ENCODE measurements at regions not wholly inside any gene's neighbourhood (a gene's known extent, or its start where the extent isn't known, plus 50 kb on each side); places are given as distances from the start of the nearest gene placed in this dataset.

- H3K27me3 Mint-ChIP-seq: peaks cover 32 to 39% of the 10 kb centered on the region in 2 donors
- no peaks in the 10 kb centered on the region for H3K36me3 Mint-ChIP-seq (ENCODE audit: insufficient read depth)
- H3K4me3 Mint-ChIP-seq: peak overlapping the region in 1 of 2 donors; percentile 38
- H3K9me3 Mint-ChIP-seq: no peaks in the 10 kb centered on the region
- H3K27ac Mint-ChIP-seq: no peak overlapping the region
- peak; percentile 68 for ATAC-seq (replicated peaks)
- DNase-seq: peak; percentile 59 to 69 (median 60)
- peaks cover 0 to 4% of the 10 kb centered on the region in 2 donors for H3K4me1 Mint-ChIP-seq (ENCODE audit: low read depth in 2 of 2)
These were observed 496.4 kb downstream of the BUD13 start for GRCh38 chr11:116276051-116277044.

DNA sequence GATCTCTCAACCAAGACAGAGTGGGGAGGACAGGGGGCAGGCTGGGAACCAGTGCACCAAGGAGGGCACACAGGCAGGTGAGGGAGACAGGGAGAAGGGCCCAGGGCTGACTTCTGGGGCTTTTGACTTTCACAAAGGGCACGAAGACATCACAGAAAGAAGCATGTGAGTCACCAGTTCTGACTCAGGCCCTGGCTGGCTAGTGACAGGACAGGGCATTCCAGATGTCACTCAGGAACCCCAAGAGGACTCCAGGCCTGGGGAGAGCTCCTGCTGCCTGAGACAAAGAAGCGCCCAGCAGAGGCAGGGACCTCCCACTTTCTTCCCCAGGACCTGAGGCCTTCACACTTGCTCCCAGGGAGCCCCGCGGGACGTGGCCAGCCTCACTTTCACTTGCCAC is 497.2 kb downstream of the BUD13 start:
- Mint-ChIP-seq H3K4me1 (ENCODE audit: low read depth in 2 of 2) (peaks cover 0 to 4% of the 10 kb centered on the region in 2 donors), H3K9me3 (no peaks in the 10 kb centered on the region), H3K36me3 (ENCODE audit: insufficient read depth) (no peaks in the 10 kb centered on the region), H3K27me3 (peaks cover 32 to 39% of the 10 kb centered on the region in 2 donors), H3K27ac (peak overlapping the region in 1 of 2 donors; percentile 21), H3K4me3 (no peak overlapping the region)
- no peak for DNase-seq
- no peak for ATAC-seq (replicated peaks)

- H3K4me3 Mint-ChIP-seq: no peak overlapping the region
- no peak overlapping the region for H3K27ac Mint-ChIP-seq
- ATAC-seq (replicated peaks) (no peak), DNase-seq (no peak)
- no peaks in the 10 kb centered on the region for H3K36me3 Mint-ChIP-seq (ENCODE audit: insufficient read depth)
- no peaks in the 10 kb centered on the region for H3K9me3 Mint-ChIP-seq
- peaks cover 21 to 37% of the 10 kb centered on the region in 2 donors for H3K27me3 Mint-ChIP-seq
- peaks cover 0 to 4% of the 10 kb centered on the region in 2 donors for H3K4me1 Mint-ChIP-seq (ENCODE audit: low read depth in 2 of 2)
These were observed 498.3 kb downstream of the BUD13 start for GRCh38 chr11:116274521-116274920.

GRCh38 chr11:116272181-116272789 is 500.5 kb downstream of the BUD13 start:
- Mint-ChIP-seq H3K4me1 (ENCODE audit: low read depth in 2 of 2) (peaks cover 0 to 4% of the 10 kb centered on the region in 2 donors), H3K27me3 (peaks cover 6 to 17% of the 10 kb centered on the region in 2 donors)

GRCh38 chr11:116271479-116271878 is 501.3 kb downstream of the BUD13 start:
- no peaks in the 10 kb centered on the region for H3K36me3 Mint-ChIP-seq (ENCODE audit: insufficient read depth)
- no peak overlapping the region for H3K27ac Mint-ChIP-seq
- peaks cover 6 to 17% of the 10 kb centered on the region in 2 donors for H3K27me3 Mint-ChIP-seq
- peaks cover 0 to 4% of the 10 kb centered on the region in 2 donors for H3K4me1 Mint-ChIP-seq (ENCODE audit: low read depth in 2 of 2)
- no peaks in the 10 kb centered on the region for H3K9me3 Mint-ChIP-seq
- DNase-seq (no peak), ATAC-seq (replicated peaks) (no peak)
- no peak overlapping the region for H3K4me3 Mint-ChIP-seq

More at GRCh38 chr11:116272181-116272789, 500.5 kb downstream of the BUD13 start:
- ATAC-seq (replicated peaks) (no peak), DNase-seq (no peak)
- H3K9me3 Mint-ChIP-seq: no peaks in the 10 kb centered on the region
- H3K36me3 Mint-ChIP-seq (ENCODE audit: insufficient read depth): no peaks in the 10 kb centered on the region
- H3K4me3 Mint-ChIP-seq: no peak overlapping the region
- no peak overlapping the region for H3K27ac Mint-ChIP-seq

- Mint-ChIP-seq H3K36me3 (ENCODE audit: insufficient read depth) (peaks cover 3% of the 10 kb centered on the region), H3K4me3 (no peak overlapping the region), H3K27me3 (peaks cover 25 to 40% of the 10 kb centered on the region in 2 donors), H3K27ac (no peak overlapping the region), H3K9me3 (no peaks in the 10 kb centered on the region), H3K4me1 (ENCODE audit: low read depth in 2 of 2) (no peaks in the 10 kb centered on the region)
- ATAC-seq (replicated peaks): no peak
- no peak for DNase-seq
These were observed 505.6 kb downstream of the BUD13 start for GRCh38 chr11:116267146-116267545.

DNA sequence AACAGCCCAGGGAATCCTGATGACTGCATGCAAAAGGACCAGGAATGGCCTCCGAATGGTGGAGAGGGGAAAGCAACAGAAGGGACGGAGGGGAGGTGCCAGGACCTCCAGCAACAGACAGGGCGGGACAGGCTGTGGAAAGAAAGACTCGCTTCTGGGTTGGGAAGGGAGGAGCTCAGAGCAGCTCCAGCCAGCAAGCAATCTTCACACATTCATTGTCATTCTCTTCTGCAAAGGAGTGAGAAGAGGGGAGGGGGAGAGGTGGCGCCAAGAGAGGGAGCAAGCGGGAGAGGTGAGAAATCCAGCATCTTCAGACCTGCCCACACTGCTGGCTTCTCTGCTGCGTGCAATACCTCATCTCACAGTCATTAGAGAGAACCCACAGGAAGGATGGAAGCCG is 509.0 kb downstream of the BUD13 start:
- Mint-ChIP-seq H3K4me3 (no peak overlapping the region), H3K27me3 (peaks cover 37 to 66% of the 10 kb centered on the region in 2 donors), H3K36me3 (ENCODE audit: insufficient read depth) (peaks cover 3% of the 10 kb centered on the region), H3K27ac (no peak overlapping the region), H3K4me1 (ENCODE audit: low read depth in 2 of 2) (no peaks in the 10 kb centered on the region), H3K9me3 (no peaks in the 10 kb centered on the region)
- DNase-seq: no peak
- ATAC-seq (replicated peaks): no peak

DNA sequence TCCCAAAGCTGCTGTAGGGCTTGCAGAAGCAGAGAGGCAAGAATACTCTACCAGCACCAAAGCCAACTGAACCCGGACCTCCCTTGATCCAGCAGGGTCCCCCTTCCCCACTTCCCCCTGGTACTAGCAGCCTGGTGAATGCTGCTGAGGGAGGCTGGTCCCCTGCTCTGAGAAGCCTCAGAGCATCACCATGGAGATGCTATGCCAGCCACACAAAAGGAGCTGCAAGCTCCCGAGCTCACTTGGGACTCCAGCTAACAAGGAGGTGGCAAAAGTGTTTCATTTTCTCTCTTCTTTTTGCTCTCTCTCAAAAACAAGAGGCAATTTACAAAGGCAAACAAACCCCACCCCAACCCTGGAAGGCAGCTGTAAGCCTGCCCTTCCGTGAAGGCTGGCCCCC is 509.8 kb downstream of the BUD13 start:
- H3K27ac Mint-ChIP-seq: no peak overlapping the region
- ATAC-seq (replicated peaks) (no peak), DNase-seq (no peak)
- peaks cover 38 to 67% of the 10 kb centered on the region in 2 donors for H3K27me3 Mint-ChIP-seq
- H3K4me3 Mint-ChIP-seq: no peak overlapping the region
- H3K9me3 Mint-ChIP-seq: no peaks in the 10 kb centered on the region
- peaks cover 3% of the 10 kb centered on the region for H3K36me3 Mint-ChIP-seq (ENCODE audit: insufficient read depth)
- H3K4me1 Mint-ChIP-seq (ENCODE audit: low read depth in 2 of 2): no peaks in the 10 kb centered on the region

- Mint-ChIP-seq H3K36me3 (ENCODE audit: insufficient read depth) (peaks cover 3% of the 10 kb centered on the region), H3K27ac (no peak overlapping the region), H3K4me3 (no peak overlapping the region), H3K4me1 (ENCODE audit: low read depth in 2 of 2) (no peaks in the 10 kb centered on the region), H3K27me3 (peaks cover 43 to 73% of the 10 kb centered on the region in 2 donors), H3K9me3 (no peaks in the 10 kb centered on the region)
- DNase-seq: no peak
- no peak for ATAC-seq (replicated peaks)
These were observed 510.4 kb downstream of the BUD13 start for GRCh38 chr11:116262370-116262769.

GRCh38 chr11:116261606-116262005 is 511.2 kb downstream of the BUD13 start:
- no peak overlapping the region for H3K27ac Mint-ChIP-seq
- no peaks in the 10 kb centered on the region for H3K4me1 Mint-ChIP-seq (ENCODE audit: low read depth in 2 of 2)
- no peak overlapping the region for H3K4me3 Mint-ChIP-seq
- no peak for DNase-seq
- H3K36me3 Mint-ChIP-seq (ENCODE audit: insufficient read depth): peaks cover 3% of the 10 kb centered on the region
- no peaks in the 10 kb centered on the region for H3K9me3 Mint-ChIP-seq
- no peak for ATAC-seq (replicated peaks)
- H3K27me3 Mint-ChIP-seq: peaks cover 43 to 75% of the 10 kb centered on the region in 2 donors

GRCh38 chr11:116258821-116259220 is 514.0 kb downstream of the BUD13 start:
- H3K9me3 Mint-ChIP-seq: no peaks in the 10 kb centered on the region
- peaks cover 3% of the 10 kb centered on the region for H3K36me3 Mint-ChIP-seq (ENCODE audit: insufficient read depth)
- ATAC-seq (replicated peaks) (no peak), DNase-seq (no peak)
- no peak overlapping the region for H3K27ac Mint-ChIP-seq
- no peak overlapping the region for H3K4me3 Mint-ChIP-seq
- H3K4me1 Mint-ChIP-seq (ENCODE audit: low read depth in 2 of 2): no peaks in the 10 kb centered on the region
- H3K27me3 Mint-ChIP-seq: peaks cover 38 to 67% of the 10 kb centered on the region in 2 donors

DNA sequence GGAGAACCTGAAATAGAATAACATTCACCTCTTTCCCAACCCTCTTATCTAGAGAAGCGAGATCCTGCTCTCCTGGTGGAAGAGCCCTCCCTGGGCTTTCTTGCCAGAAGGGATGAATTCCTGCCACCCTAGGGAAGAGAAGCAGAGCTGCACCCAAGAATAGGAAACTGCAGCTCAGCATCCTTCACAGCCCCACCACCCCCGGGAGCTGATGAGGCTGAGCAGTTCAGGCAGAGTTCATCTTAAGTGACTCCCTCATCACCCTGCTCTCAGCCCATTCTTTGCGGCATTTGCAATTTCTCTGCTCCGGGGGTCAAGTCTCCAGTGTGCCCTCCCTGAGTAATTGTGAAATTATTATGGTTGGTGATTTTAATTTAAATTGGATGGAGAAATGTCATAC is 514.9 kb downstream of the BUD13 start:
- Mint-ChIP-seq H3K36me3 (ENCODE audit: insufficient read depth) (no peaks in the 10 kb centered on the region), H3K27ac (no peak overlapping the region), H3K4me1 (ENCODE audit: low read depth in 2 of 2) (no peaks in the 10 kb centered on the region), H3K4me3 (no peak overlapping the region), H3K27me3 (peaks cover 29 to 57% of the 10 kb centered on the region in 2 donors), H3K9me3 (no peaks in the 10 kb centered on the region)
- no peak for ATAC-seq (replicated peaks)
- DNase-seq: no peak

GRCh38 chr11:116257092-116257491 is 515.7 kb downstream of the BUD13 start:
- Mint-ChIP-seq H3K36me3 (ENCODE audit: insufficient read depth) (no peaks in the 10 kb centered on the region), H3K27ac (no peak overlapping the region)
- DNase-seq: no peak

More at GRCh38 chr11:116257092-116257491, 515.7 kb downstream of the BUD13 start:
- H3K9me3 Mint-ChIP-seq: no peaks in the 10 kb centered on the region
- no peaks in the 10 kb centered on the region for H3K4me1 Mint-ChIP-seq (ENCODE audit: low read depth in 2 of 2)
- H3K4me3 Mint-ChIP-seq: no peak overlapping the region
- peaks cover 29 to 55% of the 10 kb centered on the region in 2 donors for H3K27me3 Mint-ChIP-seq
- no peak for ATAC-seq (replicated peaks)

All from effector memory CD8-positive, alpha-beta T cell (primary cell).